PC-3 (cell line): ENCODE measurements at regions not wholly inside any gene's neighbourhood (a gene's known extent, or its start where the extent isn't known, plus 50 kb on each side); places are given as distances from the start of the nearest gene placed in this dataset.
"Not testable (repeated sequence)": the region's sequence is repeated elsewhere in the genome, so short reads cannot be mapped to it uniquely, and the experiment has no call there.

Experiments used
- ATAC-seq: fragments of 200-7000 bp; cut with Tn5 transposase; 2 replicates; pipeline ENCODE4 v1.9.1; 2020; ENCODE audit warnings: mild to moderate bottlenecking, moderate library complexity
- BruUV-seq: library from RNA; stranded (reverse); fragments of 400-500 nt; replicated peaks from 2 replicates; lab custom pipeline; 2021; lab: Mats Ljungman, UMichigan
- CTCF ChIA-PET: fragments of 300-600 bp; sonication (Branson Sonifier 250); formaldehyde crosslinking; loops from one replicate; lab custom pipeline; 2022; ENCODE audit warnings: antibody characterized with exemption; lab: Charles Lee
- POLR2A ChIA-PET: fragments of 300-600 bp; sonication (Branson Sonifier 250); formaldehyde crosslinking; loops from one replicate; lab custom pipeline; 2022; ENCODE audit warnings: antibody characterized with exemption; ENCODE audit not compliant: unreplicated experiment; lab: Charles Lee
- DNase-seq: peaks from one replicate; pipeline ENCODE4 v3.0.0-alpha.2; 2015
- H2AFZ ChIP-seq: fragments of 300-600 bp; sonication (generic); 2 replicates; pipeline ENCODE4 v1.6.0; 2016; ENCODE audit warnings: antibody characterized with exemption, low read length
- H3F3A ChIP-seq: fragments of 300-600 bp; sonication (generic); one replicate; pipeline ENCODE4 v1.6.0; 2017; ENCODE audit warnings: antibody characterized with exemption, low read length, control low read depth, mild to moderate bottlenecking; ENCODE audit not compliant: unreplicated experiment
- H3K27ac ChIP-seq: fragments of 300-600 bp; sonication (generic); 2 replicates; pipeline ENCODE4 v1.5.1; 2016; ENCODE audit warnings: mild to moderate bottlenecking, low read length
- H3K27me3 ChIP-seq: fragments of 300-600 bp; sonication (generic); 2 replicates; pipeline ENCODE4 v1.6.1; 2016; ENCODE audit warnings: low read length, mixed read lengths
- H3K36me3 ChIP-seq: fragments of 300-600 bp; sonication (generic); 2 replicates; pipeline ENCODE4 v1.6.1; 2016; ENCODE audit warnings: low read depth, mixed run types, low read length, mixed read lengths
- H3K4me1 ChIP-seq: fragments of 300-600 bp; sonication (generic); 2 replicates; pipeline ENCODE4 v1.5.1; 2016; ENCODE audit warnings: low read length; ENCODE audit not compliant: insufficient read depth
- H3K4me2 ChIP-seq: fragments of 300-600 bp; sonication (generic); 2 replicates; pipeline ENCODE4 v1.6.0; 2016; ENCODE audit warnings: low read length
- H3K4me3 ChIP-seq: fragments of 300-600 bp; sonication (generic); 2 replicates; pipeline ENCODE4 v1.5.1; 2016; ENCODE audit warnings: mild to moderate bottlenecking, low read length, mixed read lengths
- H3K79me2 ChIP-seq: fragments of 300-600 bp; sonication (generic); 2 replicates; pipeline ENCODE4 v1.6.1; 2017; ENCODE audit warnings: low read length, mixed read lengths
- H3K9ac ChIP-seq: fragments of 300-600 bp; sonication (generic); 2 replicates; pipeline ENCODE4 v1.6.0; 2016; ENCODE audit warnings: mild to moderate bottlenecking, low read length
- H3K9me2 ChIP-seq: fragments of 300-600 bp; sonication (generic); replicated peaks from 2 replicates; pipeline ENCODE4 v1.6.1; 2016; ENCODE audit warnings: mixed run types, low read length, mixed read lengths
- H3K9me3 ChIP-seq: fragments of 300-600 bp; sonication (generic); 2 replicates; pipeline ENCODE4 v1.6.1; 2016; ENCODE audit warnings: low read length, mixed read lengths
- H4K20me1 ChIP-seq: fragments of 300-600 bp; sonication (generic); 2 replicates; pipeline ENCODE4 v1.6.1; 2016; ENCODE audit warnings: low read length, mixed read lengths
- EZH2 ChIP-seq: fragments of 300-600 bp; sonication (generic); IDR thresholded peaks from one replicate; pipeline ENCODE4 v1.6.1; 2017; ENCODE audit warnings: antibody characterized with exemption, mild to moderate bottlenecking, low read length; ENCODE audit not compliant: unreplicated experiment
- EZH2phosphoT487 ChIP-seq: fragments of 300-600 bp; sonication (generic); IDR thresholded peaks from 2 replicates; pipeline ENCODE4 v1.6.1; 2018; ENCODE audit warnings: mild to moderate bottlenecking, antibody characterized with exemption, low read length, borderline replicate concordance
- intact Hi-C: fragments of 100-400 bp; cut with micrococcal nuclease; formaldehyde crosslinking; loops from 2 replicates; pipeline ENCODE4 v1.9.0; 2023
- TF ChIP-seq, protein P1 (sequence below): fragments of 300-600 bp; sonication (generic); conservative IDR thresholded peaks from 2 replicates; pipeline ENCODE4 v1.5.1; 2017; ENCODE audit warnings: antibody characterized with exemption, low read depth, mild to moderate bottlenecking, low read length

DNA sequence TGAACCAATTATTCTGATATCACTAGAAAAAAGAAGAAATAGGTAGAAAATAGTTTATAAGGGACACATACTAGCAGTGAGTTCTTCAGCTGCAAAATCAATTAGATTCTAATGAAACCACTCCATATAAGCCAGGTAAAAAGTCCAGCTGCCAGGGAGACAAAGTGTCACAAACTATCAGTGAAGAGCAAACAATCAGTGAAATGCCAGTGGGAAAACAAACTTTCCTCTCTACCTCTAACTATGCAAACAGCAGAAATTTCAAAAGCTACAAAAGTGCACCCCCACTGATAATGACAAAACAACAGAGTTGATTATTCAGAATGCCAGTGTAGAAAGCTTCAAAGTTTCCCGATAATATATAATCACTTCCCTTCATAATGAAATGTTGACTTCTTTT is 637.2 kb upstream of the ITGA1 start:
- no peak for ATAC-seq
- CTCF ChIA-PET, result no interaction called here

DNA sequence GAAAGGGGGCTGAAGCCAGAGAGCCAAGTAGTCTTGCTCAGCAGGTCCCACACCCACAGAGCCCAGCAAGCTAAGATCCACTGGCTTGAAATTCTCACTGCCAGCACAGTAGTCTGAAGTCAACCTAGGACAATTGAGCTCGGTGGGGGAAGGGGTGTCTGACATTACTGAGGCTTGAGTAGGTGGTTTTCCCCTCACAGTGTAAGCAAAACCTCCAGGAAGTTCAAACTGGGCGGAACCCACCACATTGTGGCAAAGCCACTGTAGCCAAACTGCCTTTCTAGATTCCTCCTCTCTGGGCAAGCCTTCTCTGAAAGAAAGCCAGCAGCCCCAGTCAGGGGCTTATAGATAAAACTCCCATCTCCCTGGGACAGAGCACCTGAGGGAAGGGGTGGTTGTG is 630.9 kb upstream of the ITGA1 start:
- not testable (repeated sequence) for DNase-seq, ATAC-seq

More for the DNA sequence above, 637.2 kb upstream of the ITGA1 start:
- TF ChIP-seq, protein P1, sequence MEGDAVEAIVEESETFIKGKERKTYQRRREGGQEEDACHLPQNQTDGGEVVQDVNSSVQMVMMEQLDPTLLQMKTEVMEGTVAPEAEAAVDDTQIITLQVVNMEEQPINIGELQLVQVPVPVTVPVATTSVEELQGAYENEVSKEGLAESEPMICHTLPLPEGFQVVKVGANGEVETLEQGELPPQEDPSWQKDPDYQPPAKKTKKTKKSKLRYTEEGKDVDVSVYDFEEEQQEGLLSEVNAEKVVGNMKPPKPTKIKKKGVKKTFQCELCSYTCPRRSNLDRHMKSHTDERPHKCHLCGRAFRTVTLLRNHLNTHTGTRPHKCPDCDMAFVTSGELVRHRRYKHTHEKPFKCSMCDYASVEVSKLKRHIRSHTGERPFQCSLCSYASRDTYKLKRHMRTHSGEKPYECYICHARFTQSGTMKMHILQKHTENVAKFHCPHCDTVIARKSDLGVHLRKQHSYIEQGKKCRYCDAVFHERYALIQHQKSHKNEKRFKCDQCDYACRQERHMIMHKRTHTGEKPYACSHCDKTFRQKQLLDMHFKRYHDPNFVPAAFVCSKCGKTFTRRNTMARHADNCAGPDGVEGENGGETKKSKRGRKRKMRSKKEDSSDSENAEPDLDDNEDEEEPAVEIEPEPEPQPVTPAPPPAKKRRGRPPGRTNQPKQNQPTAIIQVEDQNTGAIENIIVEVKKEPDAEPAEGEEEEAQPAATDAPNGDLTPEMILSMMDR, result no peak
- TF ChIP-seq EZH2phosphoT487, result no peak
- no peak for TF ChIP-seq EZH2
- no peak for DNase-seq
- BruUV-seq, result no TSS peak
- H4K20me1 ChIP-seq, result no peaks in the 10 kb centered on the region
- H3K4me3 ChIP-seq, result no peak overlapping the region
- intact Hi-C loops, result no loop called here
- no peak overlapping the region for H2AFZ ChIP-seq
- H3K9me2 ChIP-seq, result no peaks in the 10 kb centered on the region
- H3K27me3 ChIP-seq, result no peaks in the 10 kb centered on the region
- POLR2A ChIA-PET, result no interaction called here
- no peaks in the 10 kb centered on the region for H3K4me1 ChIP-seq
- no peaks in the 10 kb centered on the region for H3K36me3 ChIP-seq
- H3K9me3 ChIP-seq, result no peaks in the 10 kb centered on the region
- H3K9ac ChIP-seq, result no peak overlapping the region
- no peak overlapping the region for H3K4me2 ChIP-seq
- no peak overlapping the region for H3K27ac ChIP-seq
- H3F3A ChIP-seq, result no peaks in the 10 kb centered on the region
- no peaks in the 10 kb centered on the region for H3K79me2 ChIP-seq

DNA sequence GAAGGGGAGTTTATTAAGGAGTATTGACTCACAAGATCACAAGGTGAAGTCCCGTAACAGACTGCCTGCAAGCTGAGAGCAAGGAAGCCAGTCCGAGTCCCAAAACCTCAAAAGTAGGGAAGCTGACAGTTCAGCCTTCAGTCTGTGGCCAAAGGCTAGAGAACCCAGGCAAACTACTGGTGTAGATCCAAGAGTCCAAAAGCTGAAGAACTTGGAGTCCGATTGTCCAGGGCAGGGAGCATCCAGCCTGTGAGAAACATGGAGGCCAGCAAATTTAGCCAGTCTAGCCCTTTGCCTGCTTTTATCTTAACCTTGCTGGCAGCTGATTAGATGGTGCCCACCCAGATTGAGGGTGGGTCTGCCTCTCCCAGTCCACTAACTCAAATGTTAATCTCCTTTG is 621.9 kb upstream of the ITGA1 start:
- H3K27ac ChIP-seq, H3K27me3 ChIP-seq, H3K4me1 ChIP-seq, DNase-seq, BruUV-seq, H3K9me3 ChIP-seq, H4K20me1 ChIP-seq, H3K9ac ChIP-seq, H2AFZ ChIP-seq, H3K4me3 ChIP-seq, H3F3A ChIP-seq, H3K79me2 ChIP-seq, H3K36me3 ChIP-seq, POLR2A ChIA-PET, intact Hi-C loops, CTCF ChIA-PET, H3K9me2 ChIP-seq, ATAC-seq, H3K4me2 ChIP-seq: not testable (repeated sequence)

More for the DNA sequence above, 630.9 kb upstream of the ITGA1 start:
- H3K4me1 ChIP-seq, H3K36me3 ChIP-seq, H3K79me2 ChIP-seq, H4K20me1 ChIP-seq, H3K27ac ChIP-seq, H3K9me2 ChIP-seq, H3K4me2 ChIP-seq, H2AFZ ChIP-seq, H3K27me3 ChIP-seq, H3K4me3 ChIP-seq, CTCF ChIA-PET, BruUV-seq, POLR2A ChIA-PET, H3F3A ChIP-seq, H3K9ac ChIP-seq, intact Hi-C loops, H3K9me3 ChIP-seq: not testable (repeated sequence)

DNA sequence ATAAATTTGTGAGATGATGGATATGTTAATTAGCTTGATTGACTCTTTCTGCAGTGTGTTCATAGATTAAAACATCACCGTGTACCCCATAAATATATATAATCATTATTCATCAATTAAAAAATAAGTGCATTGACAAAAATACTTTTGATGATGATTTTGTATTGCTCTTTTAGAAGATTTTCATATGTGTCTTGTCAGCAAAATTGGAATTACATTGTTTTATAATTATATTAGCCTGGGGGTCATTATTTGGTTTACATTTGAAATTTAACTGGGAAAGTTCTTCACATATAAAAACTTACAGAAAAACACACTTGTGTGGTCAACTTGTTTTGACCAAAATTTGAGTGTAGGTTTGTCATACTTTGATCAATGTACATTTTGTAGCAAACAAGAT is 614.6 kb upstream of the ITGA1 start:
- no peaks in the 10 kb centered on the region for H3K9me3 ChIP-seq
- H3K27ac ChIP-seq, result no peak overlapping the region
- intact Hi-C loops, result no loop called here
- no peak overlapping the region for H3K9ac ChIP-seq
- no peak overlapping the region for H3K4me3 ChIP-seq
- H3K36me3 ChIP-seq, result no peaks in the 10 kb centered on the region
- H3F3A ChIP-seq, result no peaks in the 10 kb centered on the region
- no peak for ATAC-seq
- H3K4me2 ChIP-seq, result no peak overlapping the region
- ChIA-PET CTCF (no interaction called here), POLR2A (no interaction called here)
- DNase-seq, result no peak
- H4K20me1 ChIP-seq, result no peaks in the 10 kb centered on the region
- no peaks in the 10 kb centered on the region for H3K79me2 ChIP-seq
- no peak overlapping the region for H2AFZ ChIP-seq
- no peaks in the 10 kb centered on the region for H3K27me3 ChIP-seq
- TF ChIP-seq, protein P1, result no peak
- no peak for TF ChIP-seq EZH2phosphoT487
- TF ChIP-seq EZH2, result no peak
- H3K4me1 ChIP-seq, result no peaks in the 10 kb centered on the region
- no TSS peak for BruUV-seq
- no peaks in the 10 kb centered on the region for H3K9me2 ChIP-seq
